NCI-H1092 (cell line): ENCODE measurements at regions not wholly inside any gene's neighbourhood (a gene's known extent, or its start where the extent isn't known, plus 50 kb on each side); places are given as distances from the start of the nearest gene placed in this dataset.

ENCODE experiments used
- DNase-seq: peaks from one replicate; lab custom pipeline; 2025; lab: John Stamatoyannopoulos, UW

DNA sequence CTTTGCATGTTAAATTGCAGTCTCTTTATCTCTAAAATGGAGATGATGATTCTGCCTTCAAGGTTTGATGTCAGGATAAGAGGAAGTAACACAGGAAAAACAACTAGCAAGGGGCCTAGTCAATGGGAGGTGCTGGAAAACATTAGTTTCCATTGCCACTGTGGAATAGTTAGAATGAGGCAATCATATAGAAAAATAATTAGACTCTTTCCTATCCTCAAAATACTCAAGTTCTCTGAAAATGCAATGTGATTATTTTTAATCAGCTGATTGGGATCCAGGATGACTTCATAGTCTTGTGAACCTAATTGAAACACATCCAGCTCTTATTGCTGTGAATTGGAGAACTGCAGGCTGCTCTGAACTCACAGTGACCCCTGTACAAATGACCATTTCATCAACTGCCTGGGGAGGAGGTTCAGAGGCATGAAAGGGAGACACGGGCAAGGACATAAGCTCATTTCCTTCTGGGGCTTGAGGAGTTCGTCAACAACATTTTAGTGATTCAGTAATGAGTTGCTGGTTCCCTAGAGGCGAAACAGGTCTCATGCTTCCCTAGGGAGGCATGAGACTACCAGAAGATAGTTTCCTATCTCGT, 422.5 kb downstream of the LPIN1 start:
- no peak for DNase-seq

DNA sequence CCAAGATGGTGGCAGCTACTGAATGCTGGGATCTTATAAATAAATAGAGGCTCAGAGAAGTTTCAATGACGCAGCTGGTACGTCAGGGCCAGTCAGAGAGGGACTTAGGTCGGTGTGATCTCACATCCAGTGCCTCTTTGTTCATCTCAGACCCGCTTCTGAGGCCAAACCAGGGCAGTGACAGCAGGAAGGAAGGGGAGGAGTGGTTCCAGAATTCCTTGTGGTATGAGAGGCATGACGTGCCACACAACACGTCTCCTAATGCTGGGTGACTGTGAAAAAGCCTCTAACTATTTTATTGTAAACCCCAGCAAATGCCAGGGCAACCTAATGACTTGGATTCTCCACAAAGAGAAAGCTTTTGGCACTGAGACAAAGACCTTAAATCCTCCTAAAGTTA, 423.3 kb downstream of the LPIN1 start:
- no peak for DNase-seq

DNA sequence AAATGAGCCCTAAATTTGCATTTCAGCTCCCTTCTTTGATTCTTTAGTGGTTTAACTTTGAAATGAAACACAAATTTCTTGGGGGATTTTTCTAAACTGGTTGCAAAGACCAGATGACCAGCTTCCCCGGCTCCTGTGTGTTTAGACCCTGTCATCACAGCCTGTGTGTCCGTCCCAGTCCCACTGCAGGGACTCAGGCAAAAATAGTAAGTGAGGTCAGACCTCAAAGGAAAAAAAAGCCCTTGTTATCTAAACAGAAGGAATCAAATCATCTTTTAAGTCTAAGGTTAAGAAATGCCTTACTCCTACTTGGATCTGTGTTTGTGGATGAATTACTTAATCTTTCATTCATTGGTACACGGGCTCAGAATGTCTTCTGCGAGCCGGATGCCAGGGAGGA, 423.7 kb downstream of the LPIN1 start:
- no peak for DNase-seq

DNA sequence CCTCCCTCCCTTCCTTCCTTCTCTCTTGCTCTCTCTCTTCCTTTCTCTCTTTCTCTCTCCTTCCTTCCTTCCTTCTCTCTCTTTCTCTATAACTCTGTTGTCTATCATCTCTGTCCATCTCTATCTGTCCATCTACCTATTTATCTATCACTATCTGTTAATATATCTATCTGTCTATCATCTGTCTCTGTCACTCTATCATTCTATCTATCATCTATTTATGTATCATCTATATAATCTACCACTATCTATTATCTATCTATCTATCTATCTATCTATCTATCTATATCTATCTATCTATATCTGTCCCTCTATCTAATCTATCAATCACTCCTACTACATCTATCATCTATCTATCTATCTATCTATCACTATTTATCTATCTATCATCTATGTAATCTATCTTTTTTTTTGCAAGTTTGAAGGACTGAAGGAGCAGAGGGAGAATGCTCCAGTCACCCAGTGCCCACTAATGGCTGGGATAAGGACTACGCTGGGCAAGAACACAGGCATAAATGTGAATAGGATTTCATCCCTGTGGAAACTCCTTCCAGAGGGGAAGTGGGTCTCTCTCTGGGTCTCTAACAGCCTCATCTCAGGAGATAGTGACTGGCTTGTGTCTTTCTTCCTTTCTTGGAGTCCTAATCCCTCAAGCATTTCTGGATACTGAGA, 427.0 kb downstream of the LPIN1 start:
- DNase-seq, result no peak

DNA sequence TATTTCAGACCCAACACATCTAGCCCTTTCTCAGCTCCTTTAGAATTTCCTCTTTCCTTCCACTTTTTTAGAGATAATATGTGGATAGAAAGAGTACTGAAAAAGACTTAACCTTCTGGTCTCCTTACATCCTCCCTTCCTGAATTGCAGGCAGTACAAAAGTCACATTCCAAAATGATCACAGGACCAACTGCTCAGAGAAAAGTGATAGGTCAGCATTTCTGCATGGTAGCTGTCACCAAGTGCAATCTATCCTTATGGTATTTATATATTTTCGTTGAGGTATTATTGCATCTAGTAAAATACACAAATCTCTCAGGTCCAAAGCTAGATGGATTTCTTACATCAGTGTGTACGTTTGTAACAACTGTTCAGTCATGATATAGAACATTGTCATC, 427.5 kb downstream of the LPIN1 start:
- no peak for DNase-seq

DNA sequence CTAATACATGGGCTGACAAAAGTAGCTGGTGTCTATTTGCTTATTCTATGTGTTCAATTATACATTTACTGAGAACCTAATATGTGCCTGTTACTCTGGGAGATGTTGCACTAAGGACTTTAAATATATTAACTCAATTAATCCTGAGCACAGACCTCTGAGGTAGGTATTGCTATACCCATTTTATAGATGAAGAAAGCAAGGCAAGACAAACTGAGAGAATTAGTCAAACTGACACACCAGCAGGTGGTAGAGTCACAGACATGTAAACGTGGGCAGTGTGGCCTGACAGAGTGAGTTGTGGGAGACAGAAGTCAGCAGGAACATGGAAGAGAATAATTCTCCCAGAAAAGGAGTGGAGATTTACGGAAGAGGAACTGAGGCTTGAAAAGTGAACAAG, 428.9 kb downstream of the LPIN1 start:
- DNase-seq, result no peak

DNA sequence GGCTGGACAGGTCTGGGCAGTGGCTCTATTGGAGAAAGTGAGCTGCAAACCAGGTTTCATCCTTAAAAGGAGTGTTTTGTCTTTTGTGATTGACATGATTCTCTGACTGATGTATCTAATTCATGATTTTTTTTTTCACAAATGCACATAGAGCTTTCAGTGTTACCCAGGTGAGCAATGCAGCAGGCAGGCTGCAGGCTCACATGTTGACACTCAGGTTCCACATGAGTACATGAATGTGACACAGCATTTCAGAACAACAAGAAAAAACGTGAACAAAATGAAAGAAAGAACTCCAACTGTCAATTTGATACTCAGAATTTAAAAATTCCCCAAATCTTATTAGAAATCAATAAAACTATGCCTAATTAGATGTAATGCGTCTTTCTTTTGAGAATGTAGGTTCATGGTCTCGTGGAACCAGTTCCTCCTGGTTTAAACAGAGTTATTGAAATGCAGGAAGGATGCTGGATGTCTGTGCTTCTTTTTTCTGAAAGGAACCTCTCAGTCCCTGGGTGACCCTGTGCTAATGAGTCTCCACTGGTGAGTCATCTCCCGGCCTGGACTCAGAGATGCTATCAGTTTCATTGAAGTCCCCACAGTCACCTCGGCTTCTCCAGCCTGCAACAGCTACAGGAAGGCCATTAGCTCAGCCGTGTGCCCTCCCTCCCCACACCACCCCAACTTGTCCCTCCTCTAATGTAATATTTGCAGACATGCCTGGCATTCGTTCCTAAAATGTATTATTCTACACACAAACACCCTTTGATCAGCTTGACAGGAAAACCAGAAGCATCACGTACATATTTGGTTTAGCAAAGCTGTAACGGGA, 430.4 kb downstream of the LPIN1 start:
- no peak for DNase-seq

DNA sequence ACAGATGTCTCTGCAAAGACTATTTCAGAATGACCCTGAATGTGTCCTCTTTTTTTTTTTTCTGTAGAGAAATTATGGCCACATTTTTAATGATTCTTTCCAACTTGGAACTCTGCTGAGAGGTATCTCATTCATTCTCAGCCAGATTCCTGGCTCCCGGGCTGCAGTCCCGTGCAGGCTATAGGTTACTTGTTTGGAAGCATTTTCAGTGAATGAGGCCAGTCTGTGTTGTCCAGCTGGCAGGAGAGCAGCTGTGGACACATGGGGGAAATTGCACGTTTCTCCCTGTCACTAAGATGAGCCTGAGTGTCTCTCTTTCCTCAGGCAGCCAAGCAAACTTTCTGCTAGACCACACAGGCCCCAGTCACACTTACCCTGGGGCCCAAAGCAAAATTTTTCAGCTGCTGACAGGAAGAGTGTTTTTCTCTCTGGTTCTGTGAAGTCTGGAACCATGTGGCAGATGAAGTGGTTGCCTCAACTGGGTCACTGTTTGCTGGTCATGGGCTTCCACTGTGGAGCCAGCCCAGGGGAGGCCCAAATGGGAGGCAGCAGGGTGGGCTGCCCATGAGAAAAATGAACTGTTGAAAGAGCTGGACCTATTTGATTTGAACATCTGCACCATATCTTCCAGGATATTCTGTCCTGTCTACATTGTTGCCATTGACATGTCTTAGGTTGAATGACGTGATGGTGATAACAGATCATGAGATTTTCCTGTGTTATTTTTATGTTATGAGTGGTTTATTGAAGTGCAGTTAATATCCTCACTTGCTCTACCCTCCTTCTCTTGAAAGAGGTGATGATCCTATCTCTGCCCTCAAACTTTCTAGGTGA, 431.2 kb downstream of the LPIN1 start:
- no peak for DNase-seq

DNA sequence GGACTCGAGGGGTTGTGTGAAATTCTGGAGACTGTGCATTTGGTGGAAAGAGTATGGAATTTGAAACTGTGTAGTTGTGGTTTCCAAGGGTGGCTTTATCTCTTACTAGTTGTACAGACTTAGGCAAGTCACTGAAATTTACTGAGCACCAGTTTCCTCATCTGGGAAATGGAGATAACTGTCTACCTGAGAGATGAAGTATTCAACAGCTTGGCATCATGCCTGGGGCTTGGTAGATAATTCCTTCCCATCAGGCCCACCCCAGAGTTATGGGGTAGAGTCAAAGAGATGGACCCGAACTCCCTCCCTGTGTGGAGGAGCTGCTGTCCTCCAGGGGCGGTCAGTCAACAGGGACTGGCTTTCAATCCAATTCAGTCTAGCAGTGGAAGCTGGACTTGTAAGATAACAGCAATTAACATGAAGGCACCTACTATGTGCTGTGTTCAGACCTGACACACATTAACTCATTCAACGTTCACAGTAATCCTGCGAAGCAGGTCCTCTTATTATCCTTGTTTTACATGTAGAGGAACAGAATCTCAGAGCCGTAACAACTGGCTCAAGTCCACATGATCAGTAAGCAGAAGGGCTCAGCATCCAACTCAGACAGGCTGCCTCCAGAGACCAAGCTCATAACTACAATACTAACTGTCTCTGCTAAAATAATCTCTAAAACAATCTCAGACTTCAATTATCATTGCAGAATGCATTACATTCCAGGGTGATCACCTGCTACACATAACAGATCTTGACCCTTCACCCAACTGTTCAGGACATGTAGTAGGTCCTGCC, 432.1 kb downstream of the LPIN1 start:
- no peak for DNase-seq

DNA sequence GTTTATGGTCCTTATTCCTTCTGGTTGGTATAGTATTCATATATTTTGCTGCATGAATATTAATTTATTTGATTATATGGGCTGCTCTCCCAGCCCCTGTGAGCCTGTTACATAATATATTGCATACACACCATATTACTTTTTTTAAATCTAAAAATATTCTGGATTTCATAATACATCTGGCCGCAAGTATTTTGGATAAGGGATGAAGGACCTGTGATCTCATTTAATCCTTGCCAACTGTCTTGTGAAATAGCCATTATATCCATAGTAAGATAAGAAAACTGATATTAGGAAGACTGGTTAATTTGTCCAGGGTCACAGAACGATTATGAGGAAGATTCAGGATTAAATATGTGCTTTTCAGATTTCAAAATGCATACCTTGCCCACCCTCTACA, 433.6 kb downstream of the LPIN1 start:
- no peak for DNase-seq

DNA sequence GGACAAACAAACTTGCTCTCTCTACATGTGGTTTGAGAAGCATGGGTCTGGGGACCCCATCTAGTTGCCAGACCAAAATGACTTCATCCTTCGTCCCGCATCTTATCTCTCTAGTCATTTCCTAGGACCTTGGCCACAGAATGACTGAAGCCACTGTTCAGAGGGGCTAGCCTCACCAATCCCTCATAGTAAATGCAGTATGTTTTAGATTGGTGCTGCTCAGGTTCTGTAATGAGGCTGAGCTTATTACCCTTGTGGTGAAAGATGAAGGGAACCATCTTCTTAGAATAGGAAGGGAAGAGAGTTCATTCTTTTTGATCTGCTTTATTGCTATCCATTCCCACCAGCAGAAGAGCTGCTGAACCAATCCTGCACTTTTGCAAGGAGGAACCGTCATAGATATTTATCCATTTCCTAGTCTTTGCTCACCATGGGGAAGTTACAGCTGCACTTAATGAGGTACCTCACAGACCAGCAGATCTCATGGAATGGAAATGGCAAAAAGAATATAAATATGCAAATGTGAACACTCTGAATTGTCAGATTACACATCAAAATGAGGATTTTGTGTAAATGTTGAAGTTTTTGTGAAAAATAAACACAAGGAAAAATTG, 436.7 kb downstream of the LPIN1 start:
- DNase-seq, result no peak

DNA sequence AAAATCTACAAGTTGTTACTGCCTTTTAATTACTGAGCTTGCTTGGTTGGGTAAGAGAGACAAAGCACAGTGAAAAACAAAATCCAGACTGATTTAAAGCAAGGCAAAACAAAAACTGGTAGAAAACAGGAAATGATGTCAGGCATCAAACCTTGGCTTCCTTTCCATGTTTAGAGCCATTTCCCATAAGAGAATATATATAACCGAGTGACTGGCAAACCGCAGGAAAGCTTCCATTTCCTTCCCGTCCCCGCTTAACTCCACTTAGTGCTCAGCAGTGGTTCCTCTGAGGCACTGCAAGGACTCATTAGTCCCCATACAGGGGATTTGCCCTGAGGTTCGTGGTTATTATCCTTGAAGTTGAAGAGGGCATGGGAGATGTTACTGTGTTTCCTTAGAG, 446.3 kb downstream of the LPIN1 start:
- no peak for DNase-seq

DNA sequence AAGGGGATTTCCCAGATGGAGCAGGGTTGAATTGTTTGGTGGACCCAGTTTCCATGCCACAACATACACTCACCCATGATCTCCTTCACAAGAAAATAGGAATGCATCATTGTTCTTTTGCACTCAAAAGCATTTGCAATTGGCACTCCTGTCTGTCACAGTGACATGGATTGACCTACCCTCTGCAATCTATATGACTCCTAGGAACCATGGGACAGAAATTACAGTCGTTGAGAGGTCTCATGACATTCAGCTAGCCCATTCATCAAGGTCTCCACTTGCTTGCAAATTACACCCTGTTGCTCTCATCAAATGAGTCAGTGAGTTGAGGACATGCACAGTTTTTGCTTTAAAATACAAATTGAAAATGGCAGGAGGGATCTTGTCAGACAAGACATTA, 448.5 kb downstream of the LPIN1 start:
- DNase-seq, result no peak

DNA sequence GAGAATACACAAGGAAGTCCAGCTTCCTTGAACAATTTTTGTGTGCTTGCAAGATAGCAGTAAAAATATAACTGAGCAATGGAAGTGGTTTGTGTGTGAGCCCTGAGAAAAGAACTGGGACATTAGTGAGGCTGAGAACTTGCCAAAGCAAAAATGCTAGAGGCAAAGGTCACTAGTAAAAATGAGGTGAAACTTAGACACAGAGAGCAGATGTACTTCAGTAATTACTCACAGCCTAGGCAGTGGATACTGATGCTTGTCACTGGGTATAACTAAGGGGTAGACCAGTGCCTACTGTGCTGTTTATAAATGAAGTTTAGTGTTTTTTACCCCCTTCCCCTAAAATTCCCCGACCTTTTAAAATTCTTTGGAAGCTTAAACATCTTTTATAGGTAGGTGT, 450.1 kb downstream of the LPIN1 start:
- DNase-seq, result no peak

DNA sequence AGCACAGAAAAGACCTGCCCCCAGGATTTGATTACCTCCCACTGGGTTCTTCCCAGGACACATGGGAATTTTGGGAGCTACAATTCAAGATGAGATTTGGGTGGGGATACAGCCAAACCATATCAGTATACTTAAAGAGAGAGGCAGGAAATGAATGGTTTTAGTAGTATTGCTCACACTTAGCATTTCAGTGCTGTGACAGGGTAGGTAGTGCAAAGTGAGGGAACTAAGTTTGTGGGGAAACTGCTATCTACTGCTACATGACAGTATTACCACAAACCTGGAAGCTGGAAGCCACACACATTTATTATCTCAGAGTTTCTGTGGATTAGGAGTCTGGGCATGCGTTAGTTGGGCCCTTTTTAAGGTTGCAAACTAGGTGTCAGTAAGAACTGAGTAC, 450.7 kb downstream of the LPIN1 start:
- DNase-seq, result no peak

DNA sequence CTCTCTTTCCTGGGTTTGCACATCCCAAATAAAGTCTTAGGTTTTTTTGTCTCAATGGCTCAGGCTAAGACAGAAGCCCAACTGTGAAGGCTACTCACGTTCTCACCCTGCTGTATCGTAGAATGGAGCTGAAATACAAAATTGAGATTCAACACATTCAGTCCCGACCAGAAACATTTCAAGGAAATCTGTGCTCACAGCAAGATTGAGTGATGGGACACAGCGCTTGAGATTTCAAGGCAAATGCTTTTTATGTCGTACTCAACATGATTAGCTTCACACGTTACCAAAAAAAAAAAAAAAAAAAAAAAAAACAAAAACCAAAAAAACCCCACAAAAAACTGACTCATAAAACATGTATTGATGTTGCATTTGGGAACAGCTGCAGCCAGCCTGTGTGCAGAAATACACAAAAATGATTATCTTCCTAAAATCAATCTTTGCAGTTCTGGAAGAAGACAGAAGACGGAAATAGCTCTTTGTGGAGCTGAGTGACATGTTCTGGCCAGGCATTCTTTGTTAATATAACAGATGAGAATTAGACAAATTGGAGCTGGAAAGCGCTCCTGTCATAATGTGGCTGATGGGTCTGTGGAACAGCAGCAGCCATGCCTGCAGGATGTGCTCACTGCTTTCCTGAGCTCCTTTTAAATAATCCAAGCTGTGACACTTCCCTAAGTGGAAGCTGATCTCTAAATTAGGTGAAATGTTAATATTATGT, 453.2 kb downstream of the LPIN1 start:
- no peak for DNase-seq

DNA sequence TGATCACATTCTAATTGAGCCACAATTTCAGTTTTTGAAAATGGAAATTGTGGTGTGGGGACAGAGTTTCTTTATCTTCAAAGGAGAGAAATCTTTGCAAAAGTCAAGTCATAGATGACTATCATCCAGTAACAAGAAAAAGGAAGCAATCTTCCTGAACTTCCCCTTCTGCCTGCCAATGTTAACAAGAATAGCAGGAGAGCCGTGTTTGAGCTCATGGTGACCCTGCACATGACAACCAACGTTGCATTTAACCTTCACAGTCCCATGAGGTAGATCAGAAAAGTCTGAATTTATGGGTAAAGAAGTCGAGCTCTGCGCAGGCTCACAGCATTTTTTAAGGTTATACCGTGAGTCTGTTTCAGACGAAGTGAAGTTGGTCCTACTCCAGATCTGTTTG, 454.9 kb downstream of the LPIN1 start:
- DNase-seq, result no peak

DNA sequence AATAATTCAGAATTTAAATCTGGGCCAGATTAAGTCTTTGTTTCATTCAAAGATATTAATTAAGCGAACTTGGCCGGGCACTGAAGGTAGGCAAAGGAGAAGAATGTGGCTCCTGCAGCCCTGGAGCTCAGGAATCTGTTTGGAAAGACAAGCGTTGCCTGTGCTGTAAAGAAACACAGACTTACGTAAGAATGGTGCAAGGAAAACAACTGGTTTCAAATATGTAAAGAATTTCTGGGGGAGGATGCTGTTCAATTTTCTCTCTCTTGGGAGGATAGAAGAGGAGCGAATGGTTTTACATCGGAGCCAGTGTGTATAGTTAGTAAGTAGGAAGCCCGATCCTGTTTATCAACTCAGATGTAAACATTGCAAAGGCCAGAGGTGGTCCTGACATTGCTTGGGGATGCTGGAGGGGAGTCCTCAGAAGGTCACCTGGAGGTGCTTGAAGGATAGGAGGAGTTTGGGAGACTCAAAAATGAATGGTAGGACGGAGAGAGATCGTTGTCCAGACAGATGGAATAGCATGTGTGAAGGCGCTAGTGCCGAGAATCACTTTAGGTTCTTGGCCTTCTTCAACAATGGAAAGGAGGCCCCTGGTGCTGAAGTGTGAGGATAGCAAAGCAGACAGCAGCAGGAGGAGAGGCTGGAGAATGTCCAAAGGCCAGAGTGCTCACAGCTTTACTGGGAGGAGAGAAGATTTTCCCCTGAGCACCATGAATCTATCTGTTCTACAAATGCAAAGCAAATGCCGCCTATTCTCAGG, 456.1 kb downstream of the LPIN1 start:
- DNase-seq, result no peak

DNA sequence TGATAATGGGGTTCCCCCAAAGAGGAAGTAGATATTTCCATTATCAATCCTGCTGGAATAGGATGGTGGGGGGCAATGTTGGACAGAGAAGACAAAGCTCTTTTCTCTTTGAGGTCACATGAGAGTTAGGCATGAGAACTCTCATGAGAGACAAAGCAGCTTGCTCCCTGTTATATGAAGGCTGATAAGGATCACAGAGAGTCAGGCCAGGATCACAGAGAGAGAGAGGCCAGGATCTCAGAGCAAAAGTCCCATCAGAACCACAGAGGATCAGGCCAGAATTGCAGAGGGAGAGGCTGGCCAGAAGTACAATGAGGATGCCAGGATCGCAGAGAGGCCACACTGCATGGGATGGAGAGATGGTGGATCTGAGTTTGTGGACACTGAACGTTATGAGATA, 457.1 kb downstream of the LPIN1 start:
- no peak for DNase-seq

DNA sequence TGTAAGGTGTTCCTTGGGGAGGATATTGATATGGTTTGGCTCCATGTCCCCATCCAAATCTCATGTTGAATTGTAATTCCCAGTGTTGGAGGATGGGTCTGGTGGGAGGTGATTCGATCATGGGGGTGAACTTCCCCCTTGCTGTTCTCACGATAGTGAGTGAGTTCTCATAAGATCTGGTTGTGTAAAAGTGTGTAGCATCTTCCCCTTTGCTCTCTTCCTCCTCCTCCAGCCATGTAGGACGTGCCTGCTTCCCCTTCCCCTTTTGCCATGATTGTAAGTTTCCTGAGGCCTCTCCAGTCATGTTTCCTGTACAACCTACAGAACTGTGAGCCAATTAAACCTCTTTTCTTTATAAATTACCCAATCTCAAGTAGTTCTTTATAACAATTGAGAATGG, 458.7 kb downstream of the LPIN1 start:
- DNase-seq, result no peak
